Suppressor macrophage treated with lipopolysaccharide for 4 hours (primary cell): ENCODE measurements at regions not wholly inside any gene's neighbourhood (a gene's known extent, or its start where the extent isn't known, plus 50 kb on each side); places are given as distances from the start of the nearest gene placed in this dataset.

Source experiments
- DNase-seq: peaks from one replicate; pipeline ENCODE4 v3.0.0-alpha.2; 2020

GRCh38 chr1:101081496-101082488 lies 56.2 kb upstream of the DPH5 start:
- no peak for DNase-seq

GRCh38 chr1:101080859-101081258 lies 55.3 kb upstream of the DPH5 start:
- DNase-seq: no peak

GRCh38 chr1:101079341-101079740 lies 53.8 kb upstream of the DPH5 start:
- no peak for DNase-seq

- no peak for DNase-seq
Observed at GRCh38 chr1:101077849-101078248, 52.3 kb upstream of the DPH5 start.

- no peak for DNase-seq
Observed at GRCh38 chr1:101075926-101076325, 50.3 kb upstream of the DPH5 start.
